NOMO-1 treated with dmso at 0.1 percent for 144 hours (cell line): ENCODE measurements at regions not wholly inside any gene's neighbourhood (a gene's known extent, or its start where the extent isn't known, plus 50 kb on each side); places are given as distances from the start of the nearest gene placed in this dataset.

Experiments used
- DNase-seq: peaks from one replicate; lab custom pipeline; 2025; ENCODE audit not compliant: unreplicated experiment; lab: John Stamatoyannopoulos, UW

- DNase-seq, result no peak
These were observed 51.3 kb upstream of the TSC22D1 start for GRCh38 chr13:44627441-44627840.

DNA sequence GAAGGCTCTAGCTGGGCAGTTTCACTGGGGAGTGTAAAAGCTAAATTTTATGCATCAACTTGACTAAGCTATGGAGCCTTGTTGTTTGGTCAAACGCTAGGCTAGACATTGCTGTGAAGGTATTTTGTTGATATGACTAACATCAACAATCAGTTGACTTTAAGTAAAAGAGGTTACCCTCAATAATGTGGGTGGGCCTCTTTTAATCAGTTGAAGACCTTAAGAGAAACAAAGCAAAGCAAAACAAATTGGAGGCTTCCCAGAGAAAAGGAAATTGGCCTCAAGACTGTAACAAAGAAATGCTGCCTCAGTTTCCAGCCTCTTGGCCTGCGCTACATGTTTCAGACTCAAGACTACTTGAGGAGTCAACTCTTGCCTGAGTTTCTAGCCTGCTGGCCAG is 50.0 kb upstream of the TSC22D1 start:
- DNase-seq, result no peak
